HG03565 (cell line): ENCODE measurements at regions not wholly inside any gene's neighbourhood (a gene's known extent, or its start where the extent isn't known, plus 50 kb on each side); places are given as distances from the start of the nearest gene placed in this dataset.
"Not testable (repeated sequence)": the region's sequence is repeated elsewhere in the genome, so short reads cannot be mapped to it uniquely, and the experiment has no call there.

Experiments
- ATAC-seq: cut with Tn5 transposase; IDR thresholded peaks from one replicate; pipeline ENCODE4 v1.9.1; 2021; ENCODE audit warnings: mild to moderate bottlenecking, moderate library complexity; ENCODE audit not compliant: unreplicated experiment

DNA sequence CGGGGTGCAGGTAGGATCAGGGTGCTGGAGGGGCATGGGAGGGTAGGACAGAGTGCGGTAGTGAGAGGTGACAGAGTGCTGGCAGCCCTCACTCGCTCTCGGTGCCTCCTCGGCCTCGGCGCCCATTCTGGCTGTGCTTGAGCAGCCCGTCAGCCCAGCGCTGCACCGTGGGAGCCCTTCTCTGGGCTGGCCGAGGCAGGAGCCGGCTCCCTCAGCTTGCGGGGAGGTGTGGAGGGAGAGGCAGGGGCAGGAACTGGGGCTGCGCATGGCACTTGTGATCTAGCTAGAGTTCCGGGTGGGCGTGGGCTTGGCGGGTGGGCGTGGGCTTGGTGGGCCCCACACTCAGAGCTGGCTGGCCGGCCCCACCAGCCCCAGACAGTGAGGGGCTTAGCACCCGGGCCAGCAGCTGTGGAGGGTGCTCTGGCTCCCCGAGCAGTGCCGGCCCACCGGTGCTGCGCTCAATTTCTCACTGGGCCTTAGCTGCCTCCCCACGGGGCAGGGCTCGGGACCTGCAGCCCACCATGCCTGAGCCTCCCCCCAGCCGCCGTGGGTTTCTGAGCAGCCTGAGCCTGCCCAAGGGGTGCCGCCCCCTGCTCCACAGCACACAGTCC lies 112.8 kb upstream of the DUSP22 start:
- ATAC-seq = no peak

GRCh38 chr6:180091-180694 lies 112.1 kb upstream of the DUSP22 start:
- not testable (repeated sequence) for ATAC-seq

GRCh38 chr6:181049-181654 lies 111.1 kb upstream of the DUSP22 start:
- ATAC-seq = peak; percentile 48

GRCh38 chr6:183668-184067 lies 108.6 kb upstream of the DUSP22 start:
- ATAC-seq = no peak

DNA sequence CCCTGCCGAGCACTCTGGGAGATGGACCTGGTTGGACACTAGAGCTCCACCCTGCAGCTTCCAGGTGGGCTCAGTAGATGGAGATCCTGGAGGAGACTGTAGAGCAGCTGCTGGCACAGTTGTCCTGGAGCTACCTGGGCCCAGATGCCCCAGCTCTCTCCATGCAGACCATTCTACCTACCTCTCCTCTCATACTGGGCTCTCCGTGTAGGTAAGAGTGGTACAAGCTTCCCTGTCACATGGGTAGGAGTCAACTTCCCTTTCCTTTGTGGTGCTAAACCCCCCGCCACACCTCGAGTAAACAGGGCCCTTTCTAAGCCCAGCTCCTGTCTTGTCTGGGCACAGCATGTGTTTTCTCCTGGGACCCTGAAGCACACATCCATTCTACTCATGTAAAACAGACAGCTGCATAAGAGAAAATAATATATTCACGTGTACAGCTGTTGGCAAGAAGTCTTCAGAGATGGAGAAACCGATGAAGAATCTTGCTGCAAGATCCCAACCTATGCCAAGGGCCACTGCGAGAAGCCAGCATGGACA lies 108.1 kb upstream of the DUSP22 start:
- ATAC-seq = no peak

- ATAC-seq = no peak
These were observed 105.8 kb upstream of the DUSP22 start for GRCh38 chr6:186340-186965.

DNA sequence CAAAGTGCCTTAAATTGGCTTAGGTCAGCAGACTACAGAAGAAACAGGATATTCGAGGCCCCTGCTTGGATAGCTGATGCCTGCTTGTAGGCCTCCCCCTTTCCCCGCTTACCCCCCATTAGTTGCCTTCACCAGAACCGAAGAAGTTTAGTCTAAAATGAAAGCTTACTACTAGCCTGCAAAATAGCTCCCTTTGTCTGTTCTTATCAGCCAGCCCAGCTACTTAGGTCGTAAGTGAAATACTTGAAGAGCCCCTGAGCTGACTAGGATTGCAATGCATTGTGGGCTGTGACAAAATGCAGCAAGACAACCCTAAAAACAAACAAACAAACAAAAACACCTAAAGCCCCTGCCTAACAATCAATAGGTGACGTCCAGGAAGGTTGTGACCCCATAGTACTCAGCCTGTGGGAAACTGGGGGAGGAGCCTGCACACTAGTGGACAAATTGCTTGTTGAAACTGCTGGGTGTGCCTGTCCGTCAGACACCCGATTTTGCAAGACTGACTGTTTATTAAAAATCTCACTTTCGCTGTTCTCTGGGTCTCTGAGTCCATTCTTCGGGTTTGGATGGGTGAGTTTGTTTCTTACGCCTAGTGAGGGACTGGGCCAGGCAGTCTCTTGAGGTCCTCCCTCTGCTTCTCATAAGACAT lies 105.0 kb upstream of the DUSP22 start:
- no peak for ATAC-seq

DNA sequence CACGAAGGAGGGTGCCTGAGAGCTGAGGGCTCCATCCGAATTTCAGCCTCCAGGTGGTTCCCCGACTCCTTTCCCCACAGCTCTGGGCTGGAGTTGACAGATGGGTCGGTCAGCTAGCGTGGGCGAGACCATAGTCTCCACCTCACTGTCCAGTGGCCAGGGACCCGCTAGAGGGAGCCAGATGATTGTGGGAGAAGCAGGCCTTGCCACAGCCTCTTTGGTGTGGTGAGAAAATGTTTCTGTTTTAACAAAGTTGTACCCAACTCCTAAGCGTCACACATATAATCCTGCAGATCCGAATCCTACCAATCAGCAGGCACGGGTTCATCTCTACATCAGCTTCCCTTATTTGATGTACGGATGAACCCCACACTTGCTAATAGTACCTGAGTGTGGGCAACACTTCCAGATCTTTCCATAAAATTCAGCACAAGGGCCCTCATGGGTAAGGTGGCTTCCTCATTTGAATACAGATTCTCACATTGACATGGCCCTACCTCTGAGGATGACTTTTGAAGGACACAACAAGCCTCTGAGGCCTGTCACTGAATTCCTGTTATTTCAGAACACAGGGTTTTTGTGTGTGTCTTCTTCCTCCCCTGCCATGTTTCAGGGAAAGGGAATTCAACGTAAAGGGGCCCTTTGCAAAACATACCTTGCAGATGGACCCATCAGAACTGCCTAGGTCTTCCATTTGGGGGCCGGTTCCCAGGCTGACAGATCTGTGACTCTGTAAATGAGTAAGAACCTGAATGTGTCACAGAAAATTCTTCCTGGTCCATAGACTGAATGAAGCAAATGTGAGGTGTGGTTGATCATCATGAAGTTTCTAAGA lies 103.2 kb upstream of the DUSP22 start:
- peak; percentile 69 for ATAC-seq

- no peak for ATAC-seq
These were observed 102.6 kb upstream of the DUSP22 start for GRCh38 chr6:189676-190075.

- no peak for ATAC-seq
These were observed 101.5 kb upstream of the DUSP22 start for GRCh38 chr6:190596-191395.

- ATAC-seq = no peak
These were observed 100.6 kb upstream of the DUSP22 start for GRCh38 chr6:191487-192312.

GRCh38 chr6:192313-192664 lies 100.0 kb upstream of the DUSP22 start:
- no peak for ATAC-seq

GRCh38 chr6:193180-193579 lies 99.1 kb upstream of the DUSP22 start:
- ATAC-seq = no peak

DNA sequence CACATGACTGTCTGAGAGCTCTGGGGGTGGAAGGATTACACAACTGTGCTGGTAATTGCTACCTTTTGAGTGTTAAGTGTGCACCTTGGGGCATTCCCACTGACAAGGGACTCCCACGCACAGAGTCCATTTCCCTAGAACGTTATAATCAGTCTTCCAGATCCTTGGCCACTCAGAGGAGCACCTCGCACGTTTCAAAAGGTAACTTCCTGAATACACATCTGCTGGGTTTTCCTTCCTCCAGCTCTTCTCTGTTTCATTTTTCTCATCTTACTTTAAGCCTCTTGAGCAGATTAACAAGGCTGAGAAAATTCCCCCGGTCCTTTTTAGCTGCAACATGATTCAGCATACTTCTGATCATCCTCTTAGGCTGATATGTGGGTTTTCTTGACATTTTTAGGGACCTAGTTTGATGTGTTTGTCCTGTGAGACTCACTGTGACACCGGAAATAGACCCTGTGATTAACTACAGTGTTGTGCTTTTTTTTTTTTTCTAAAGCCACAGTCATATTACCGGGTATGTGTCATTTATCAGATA lies 98.4 kb upstream of the DUSP22 start:
- no peak for ATAC-seq

DNA sequence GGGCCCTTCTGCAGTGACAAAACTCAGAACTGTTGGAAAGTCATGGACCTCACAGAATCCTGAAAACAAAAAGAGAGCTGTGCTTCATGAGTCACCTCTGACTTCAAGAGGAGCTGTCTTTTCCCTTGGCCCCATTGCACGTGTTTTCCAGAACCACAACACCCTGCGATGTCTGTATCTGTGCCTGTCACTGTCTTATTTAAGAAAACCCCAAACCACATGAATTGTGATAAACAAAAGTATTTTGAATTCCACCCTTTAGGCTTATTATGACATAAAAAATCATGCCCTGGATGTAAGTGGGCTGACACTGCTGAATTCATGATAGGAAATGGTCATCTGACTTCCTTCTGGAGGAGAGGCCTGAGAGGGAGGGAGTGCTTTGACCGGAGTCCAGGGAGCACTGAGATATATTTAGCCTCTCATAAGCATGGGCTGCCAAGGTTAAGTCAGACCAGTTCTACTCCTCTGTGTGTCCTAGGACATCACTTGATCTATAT lies 96.4 kb upstream of the DUSP22 start:
- no peak for ATAC-seq

DNA sequence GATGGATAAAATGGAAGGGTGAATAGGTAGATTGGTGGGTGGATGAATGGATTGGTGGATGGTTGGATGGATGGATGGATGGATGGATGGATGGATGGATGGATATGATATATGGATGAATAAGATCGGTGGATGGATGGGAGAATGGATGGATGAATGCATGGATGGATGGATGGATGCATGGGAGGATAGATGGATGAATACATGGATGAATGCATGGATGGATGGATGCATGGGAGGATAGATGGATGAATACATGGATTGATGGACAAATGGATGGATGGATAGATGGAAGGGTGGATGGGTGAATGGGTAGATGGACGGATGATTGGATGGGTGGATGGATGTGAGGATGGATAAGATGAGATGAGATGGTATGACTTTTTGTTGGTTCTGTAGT lies 95.7 kb upstream of the DUSP22 start:
- ATAC-seq = no peak

DNA sequence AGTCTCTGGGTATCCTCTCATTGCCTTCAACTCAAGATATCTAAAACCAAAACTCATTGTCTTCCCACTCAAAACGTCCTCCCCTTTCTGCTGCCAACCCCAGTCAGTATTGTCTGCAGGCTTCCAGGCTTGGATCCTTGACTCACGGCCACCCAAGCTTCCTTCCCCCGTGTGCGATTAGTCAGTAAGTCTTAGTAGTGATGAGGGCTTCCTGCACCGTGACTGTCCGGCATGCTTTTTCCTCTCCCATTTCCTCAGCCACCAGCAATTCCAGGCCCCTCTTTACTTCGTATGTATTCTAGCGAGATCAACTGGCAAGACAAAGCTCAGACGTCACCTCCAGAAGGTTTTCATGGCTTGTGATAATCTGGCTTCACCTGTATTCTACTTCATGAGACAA lies 88.6 kb upstream of the DUSP22 start:
- no peak for ATAC-seq

GRCh38 chr6:206264-206663 lies 86.0 kb upstream of the DUSP22 start:
- ATAC-seq = no peak
